Lower leg skin (tissue), 3 donors: ENCODE measurements at regions not wholly inside any gene's neighbourhood (a gene's known extent, or its start where the extent isn't known, plus 50 kb on each side); places are given as distances from the start of the nearest gene placed in this dataset.

Experiments used
- POLR2A ChIP-seq, 2 donors: fragments of 450-650 bp; IDR thresholded peaks; one replicate each; pipeline ENCODE4 v1.6.1; 2016 to 2017; ENCODE audit warnings: antibody characterized with exemption in 2 of 2, mild to moderate bottlenecking in 1 of 2, moderate library complexity in 1 of 2
- TF ChIP-seq, protein P1 (sequence below), 3 donors: fragments of 450-650 bp; IDR thresholded peaks; one replicate each; pipeline ENCODE4 v1.5.1; 2016; ENCODE audit warnings: antibody characterized with exemption in 3 of 3, mild to moderate bottlenecking in 3 of 3, moderate library complexity in 2 of 3

DNA sequence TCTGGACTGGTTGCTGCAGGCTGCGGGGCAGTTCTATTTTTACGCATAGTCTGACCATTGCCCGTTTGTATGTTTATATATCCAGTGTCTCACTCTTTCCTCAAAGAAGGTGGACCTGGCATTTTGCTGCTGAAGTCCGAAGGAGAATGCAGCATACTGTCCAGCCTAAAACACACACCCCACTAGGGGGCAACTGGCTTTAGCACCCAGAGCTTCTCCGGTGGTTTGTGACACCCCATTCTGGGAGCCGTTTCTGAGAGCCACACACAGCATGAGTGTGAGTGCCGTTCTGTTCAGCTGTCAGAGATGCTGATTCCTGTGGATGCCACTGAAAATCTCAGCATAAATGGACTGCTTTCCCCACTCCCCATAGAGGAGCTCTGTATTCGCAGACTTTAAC lies 290.5 kb upstream of the TAS2R1 start:
- TF ChIP-seq, protein P1, sequence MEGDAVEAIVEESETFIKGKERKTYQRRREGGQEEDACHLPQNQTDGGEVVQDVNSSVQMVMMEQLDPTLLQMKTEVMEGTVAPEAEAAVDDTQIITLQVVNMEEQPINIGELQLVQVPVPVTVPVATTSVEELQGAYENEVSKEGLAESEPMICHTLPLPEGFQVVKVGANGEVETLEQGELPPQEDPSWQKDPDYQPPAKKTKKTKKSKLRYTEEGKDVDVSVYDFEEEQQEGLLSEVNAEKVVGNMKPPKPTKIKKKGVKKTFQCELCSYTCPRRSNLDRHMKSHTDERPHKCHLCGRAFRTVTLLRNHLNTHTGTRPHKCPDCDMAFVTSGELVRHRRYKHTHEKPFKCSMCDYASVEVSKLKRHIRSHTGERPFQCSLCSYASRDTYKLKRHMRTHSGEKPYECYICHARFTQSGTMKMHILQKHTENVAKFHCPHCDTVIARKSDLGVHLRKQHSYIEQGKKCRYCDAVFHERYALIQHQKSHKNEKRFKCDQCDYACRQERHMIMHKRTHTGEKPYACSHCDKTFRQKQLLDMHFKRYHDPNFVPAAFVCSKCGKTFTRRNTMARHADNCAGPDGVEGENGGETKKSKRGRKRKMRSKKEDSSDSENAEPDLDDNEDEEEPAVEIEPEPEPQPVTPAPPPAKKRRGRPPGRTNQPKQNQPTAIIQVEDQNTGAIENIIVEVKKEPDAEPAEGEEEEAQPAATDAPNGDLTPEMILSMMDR (IDR thresholded peaks at IDR 0.05): no peak
- TF ChIP-seq POLR2A (IDR thresholded peaks at IDR 0.05): no peak
